Prostate gland (tissue), 2 donors: ENCODE measurements at regions not wholly inside any gene's neighbourhood (a gene's known extent, or its start where the extent isn't known, plus 50 kb on each side); places are given as distances from the start of the nearest gene placed in this dataset.

ENCODE experiments used
- DNase-seq: peaks from one replicate; pipeline ENCODE4 v3.0.0-alpha.2; 2019; ENCODE audit warnings: low spot score
- H3K27ac ChIP-seq, 2 donors: fragments of 200-600 bp; sonication (generic); 2 replicates each; pipeline ENCODE4 v1.5.1; 2017 to 2019
- H3K27me3 ChIP-seq: fragments of 200-600 bp; sonication (generic); replicated peaks from 2 replicates; pipeline ENCODE4 v1.5.1; 2019; ENCODE audit not compliant: insufficient read depth
- H3K36me3 ChIP-seq, 2 donors: fragments of 200-600 bp; sonication (generic); 1 replicate in 1 of 2; 2 replicates in 1 of 2; pipeline versions ENCODE4 v1.5.1 to v1.8.1; 2017 to 2019
- H3K4me1 ChIP-seq: fragments of 200-600 bp; sonication (generic); replicated peaks from 2 replicates; pipeline ENCODE4 v1.5.1; 2019
- H3K4me3 ChIP-seq, 2 donors: fragments of 200-600 bp; sonication (generic); 2 replicates each; pipeline ENCODE4 v1.5.1; 2017 to 2019
- H3K9me3 ChIP-seq: fragments of 200-600 bp; sonication (generic); 2 replicates; pipeline ENCODE4 v1.5.1; 2017
- POLR2A ChIP-seq: fragments of 450-650 bp; IDR thresholded peaks from one replicate; pipeline ENCODE4 v1.6.1; 2016; ENCODE audit warnings: antibody characterized with exemption, mild to moderate bottlenecking
- POLR2AphosphoS5 ChIP-seq: sonication (generic); formaldehyde crosslinking; IDR thresholded peaks from one replicate; pipeline ENCODE4 v1.6.1; 2017; ENCODE audit warnings: antibody characterized with exemption
- WGBS: methylation state at CpG from one replicate; pipeline ENCODE4 v1.1.5; 2018; 5-methylcytosine and 5-hydroxymethylcytosine counted together
- intact Hi-C: fragments of 100-400 bp; cut with DNase I; formaldehyde crosslinking; loops from one replicate; pipeline ENCODE4 v1.14.2; 2022
- TF ChIP-seq, protein P1 (sequence below), 4 experiments: fragments of 200-600 bp in 2 of 4; fragments of 450-650 bp in 2 of 4; sonication (generic) in 2 of 4; IDR thresholded peaks; 1 replicate in 3 of 4; 2 replicates in 1 of 4; pipeline ENCODE4 v1.5.1; 2016 to 2019; ENCODE audit warnings: antibody characterized with exemption in 4 of 4, mild to moderate bottlenecking in 2 of 4, moderate library complexity in 2 of 4

GRCh38 chr14:87196436-87196835 is 796.5 kb downstream of the GALC start:
- WGBS: 67% methylated on average over 3 of the region's 3 CpGs
- no peaks in the 10 kb centered on the region for H3K9me3 ChIP-seq

GRCh38 chr14:87187786-87188185 is 805.2 kb downstream of the GALC start:
- H3K9me3 ChIP-seq: no peaks in the 10 kb centered on the region
- no peak overlapping the region for H3K4me3 ChIP-seq
- no peak for TF ChIP-seq POLR2A
- TF ChIP-seq POLR2AphosphoS5: no peak
- TF ChIP-seq, protein P1, sequence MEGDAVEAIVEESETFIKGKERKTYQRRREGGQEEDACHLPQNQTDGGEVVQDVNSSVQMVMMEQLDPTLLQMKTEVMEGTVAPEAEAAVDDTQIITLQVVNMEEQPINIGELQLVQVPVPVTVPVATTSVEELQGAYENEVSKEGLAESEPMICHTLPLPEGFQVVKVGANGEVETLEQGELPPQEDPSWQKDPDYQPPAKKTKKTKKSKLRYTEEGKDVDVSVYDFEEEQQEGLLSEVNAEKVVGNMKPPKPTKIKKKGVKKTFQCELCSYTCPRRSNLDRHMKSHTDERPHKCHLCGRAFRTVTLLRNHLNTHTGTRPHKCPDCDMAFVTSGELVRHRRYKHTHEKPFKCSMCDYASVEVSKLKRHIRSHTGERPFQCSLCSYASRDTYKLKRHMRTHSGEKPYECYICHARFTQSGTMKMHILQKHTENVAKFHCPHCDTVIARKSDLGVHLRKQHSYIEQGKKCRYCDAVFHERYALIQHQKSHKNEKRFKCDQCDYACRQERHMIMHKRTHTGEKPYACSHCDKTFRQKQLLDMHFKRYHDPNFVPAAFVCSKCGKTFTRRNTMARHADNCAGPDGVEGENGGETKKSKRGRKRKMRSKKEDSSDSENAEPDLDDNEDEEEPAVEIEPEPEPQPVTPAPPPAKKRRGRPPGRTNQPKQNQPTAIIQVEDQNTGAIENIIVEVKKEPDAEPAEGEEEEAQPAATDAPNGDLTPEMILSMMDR (IDR thresholded peaks at IDR 0.05): no peak
- intact Hi-C loops: no loop called here
- no peak for DNase-seq
- no peaks in the 10 kb centered on the region for H3K36me3 ChIP-seq
- no peak overlapping the region for H3K27ac ChIP-seq
- H3K4me1 ChIP-seq: no peaks in the 10 kb centered on the region
- no peaks in the 10 kb centered on the region for H3K27me3 ChIP-seq
- WGBS: 85% methylated on average over 4 of the region's 4 CpGs

More at GRCh38 chr14:87196436-87196835, 796.5 kb downstream of the GALC start:
- Histone ChIP-seq H3K27ac (no peak overlapping the region), H3K4me1 (no peaks in the 10 kb centered on the region), H3K4me3 (no peak overlapping the region), H3K27me3 (no peaks in the 10 kb centered on the region), H3K36me3 (no peaks in the 10 kb centered on the region)
- DNase-seq: no peak
- intact Hi-C loops: no loop called here
- no peak for TF ChIP-seq POLR2AphosphoS5
- no peak for TF ChIP-seq POLR2A
- TF ChIP-seq, protein P1 (IDR thresholded peaks at IDR 0.05): no peak

GRCh38 chr14:87186737-87187136 is 806.2 kb downstream of the GALC start:
- no peaks in the 10 kb centered on the region for H3K9me3 ChIP-seq
- intact Hi-C loops: no loop called here
- no peak for DNase-seq
- no peak overlapping the region for H3K27ac ChIP-seq
- no peaks in the 10 kb centered on the region for H3K4me1 ChIP-seq
- WGBS: 49% methylated on average over 5 of the region's 5 CpGs
- TF ChIP-seq POLR2AphosphoS5 (no peak), POLR2A (no peak)
- TF ChIP-seq, protein P1 (IDR thresholded peaks at IDR 0.05): no peak
- H3K4me3 ChIP-seq: no peak overlapping the region
- H3K36me3 ChIP-seq: no peaks in the 10 kb centered on the region
- no peaks in the 10 kb centered on the region for H3K27me3 ChIP-seq

- WGBS: 36% methylated on average over 10 of the region's 10 CpGs
- no peak for DNase-seq
- H3K4me1 ChIP-seq: peaks cover 3% of the 10 kb centered on the region
- no peaks in the 10 kb centered on the region for H3K27me3 ChIP-seq
- H3K4me3 ChIP-seq: no peak overlapping the region
- H3K36me3 ChIP-seq: no peaks in the 10 kb centered on the region
- no peaks in the 10 kb centered on the region for H3K9me3 ChIP-seq
- H3K27ac ChIP-seq: no peak overlapping the region
- intact Hi-C loops: no loop called here
- TF ChIP-seq POLR2AphosphoS5: no peak
Observed at GRCh38 chr14:87185961-87186560, 806.9 kb downstream of the GALC start.

- intact Hi-C loops: no loop called here
- H3K9me3 ChIP-seq: no peaks in the 10 kb centered on the region
- no peak overlapping the region for H3K4me3 ChIP-seq
- DNase-seq: no peak
- H3K27me3 ChIP-seq: no peaks in the 10 kb centered on the region
- WGBS: 29% methylated on average over 4 of the region's 4 CpGs
- no peak overlapping the region for H3K27ac ChIP-seq
- peaks cover 3% of the 10 kb centered on the region for H3K4me1 ChIP-seq
- TF ChIP-seq POLR2AphosphoS5 (no peak), POLR2A (no peak)
- TF ChIP-seq, protein P1 (IDR thresholded peaks at IDR 0.05): no peak
- no peaks in the 10 kb centered on the region for H3K36me3 ChIP-seq
Observed at GRCh38 chr14:87184180-87184579, 808.8 kb downstream of the GALC start.
